Erythroblast (primary cell): ENCODE measurements at regions not wholly inside any gene's neighbourhood (a gene's known extent, or its start where the extent isn't known, plus 50 kb on each side); places are given as distances from the start of the nearest gene placed in this dataset.

Experiments used
- GATA1 ChIP-seq: IDR thresholded peaks from 2 replicates; pipeline ENCODE4 v1.6.1; 2011; ENCODE audit warnings: low read depth, mild to moderate bottlenecking, control low read depth, low read length, moderate library complexity
- POLR2A ChIP-seq: IDR thresholded peaks from 2 replicates; pipeline ENCODE4 v1.6.1; 2011; ENCODE audit warnings: mild to moderate bottlenecking, low read length

DNA sequence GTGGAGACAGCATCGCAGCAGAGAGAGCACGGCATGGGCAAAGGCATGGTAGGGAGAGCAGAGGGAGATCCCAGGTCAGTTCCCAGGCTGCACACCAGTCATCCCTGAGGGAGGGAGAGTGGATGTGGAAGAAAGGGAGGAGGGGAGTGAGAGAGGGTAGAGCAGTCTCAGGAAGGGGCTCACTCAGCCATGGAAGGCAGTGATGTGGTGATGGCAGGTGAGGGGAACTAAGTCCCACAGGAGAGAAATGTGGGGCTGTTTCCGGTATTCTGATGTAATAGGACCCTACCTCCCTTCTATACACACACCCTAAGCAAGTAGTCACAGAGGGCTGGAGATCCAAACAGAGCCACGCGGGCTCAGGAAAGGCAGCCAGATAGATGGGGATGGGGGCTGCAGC lies 500.3 kb upstream of the CDH11 start:
- TF ChIP-seq POLR2A (no peak), GATA1 (no peak)
